K562 (cell line): ENCODE measurements at regions not wholly inside any gene's neighbourhood (a gene's known extent, or its start where the extent isn't known, plus 50 kb on each side); places are given as distances from the start of the nearest gene placed in this dataset.

Experiments
- ATAC-seq: fragments of 200-7000 bp; cut with Tn5 transposase; 3 replicates; pipeline ENCODE4 v1.9.1; 2020; ENCODE audit warnings: moderate library complexity
- BruUV-seq: library from RNA; stranded (reverse); fragments of 400-500 nt; replicated peaks from 2 replicates; lab custom pipeline; 2021; lab: Mats Ljungman, UMichigan
- CTCF ChIA-PET: fragments of 300-600 bp; formaldehyde crosslinking; extraction: SDS; loops from one replicate; lab custom pipeline; 2021; ENCODE audit warnings: low intra/inter-chr PET ratio; lab: Yijun Ruan, JAX
- POLR2A ChIA-PET: fragments of 300-600, 350-650 bp; sonication (Branson Sonifier 250); formaldehyde crosslinking; extraction: SDS; loops from one replicate; lab custom pipeline; 2021; ENCODE audit warnings: antibody characterized with exemption, inconsistent platforms; lab: Yijun Ruan, JAX
- DNase-seq, 4 experiments: peaks; one replicate each; pipeline versions ENCODE4 v3.0.0 to v3.0.0-alpha.2; 2011 to 2018; ENCODE audit warnings: low spot score in 3 of 4, mixed read lengths in 3 of 4; ENCODE audit errors: extremely low read depth in 1 of 4
- FAIRE-seq: peaks from 2 replicates; lab custom pipeline; 2011; peaks lifted over from hg19 to GRCh38; lab: Jason Lieb, UNC
- H2AFZ ChIP-seq: 2 replicates; pipeline ENCODE4 v1.6.0; 2011; ENCODE audit warnings: low read depth, low read length, control low read depth, inconsistent platforms
- H3K27ac ChIP-seq: fragments of 200-600 bp; 3 replicates; pipeline ENCODE4 v1.8.0; 2011; ENCODE audit warnings: low read depth, mild to moderate bottlenecking, control low read depth, inconsistent platforms, low read length, moderate library complexity, mixed read lengths; ENCODE audit errors: extremely low read depth
- H3K27me3 ChIP-seq, 2 experiments: fragments of 300-600 bp in 1 of 2; 2 replicates in 1 of 2; 3 replicates in 1 of 2; pipeline versions ENCODE4 v1.6.0 to v1.8.0; 2011; ENCODE audit warnings: inconsistent platforms in 2 of 2, low read length in 2 of 2, mild to moderate bottlenecking in 1 of 2, mixed read lengths in 1 of 2, moderate library complexity in 1 of 2; ENCODE audit not compliant: control insufficient read depth in 2 of 2, insufficient read depth in 2 of 2
- H3K36me3 ChIP-seq: fragments of 300-600 bp; 3 replicates; pipeline ENCODE4 v1.8.0; 2011; ENCODE audit warnings: mild to moderate bottlenecking, low read length, inconsistent platforms; ENCODE audit not compliant: control insufficient read depth, insufficient read depth
- H3K4me1 ChIP-seq, 2 experiments: fragments of 200-600 bp in 1 of 2; replicated peaks in 1 of 2; 2 replicates in 1 of 2; 3 replicates in 1 of 2; pipeline versions ENCODE4 v1.5.1 to v1.8.0; 2011; ENCODE audit warnings: inconsistent platforms in 2 of 2, low read length in 2 of 2, mild to moderate bottlenecking in 1 of 2, mixed read lengths in 1 of 2, moderate library complexity in 1 of 2; ENCODE audit not compliant: control insufficient read depth in 2 of 2, insufficient read depth in 2 of 2
- H3K4me2 ChIP-seq: 2 replicates; pipeline ENCODE4 v1.6.1; 2011; ENCODE audit warnings: low read length, control low read depth, inconsistent platforms, mixed read lengths; ENCODE audit not compliant: insufficient read depth
- H3K4me3 ChIP-seq: fragments of 200-600 bp; sonication (generic), shearing (Covaris generic); 2 replicates; pipeline ENCODE4 v1.5.1; 2016; ENCODE audit warnings: control low read depth, inconsistent platforms
- H3K79me2 ChIP-seq: fragments of 200-600 bp; 3 replicates; pipeline ENCODE4 v1.8.0; 2011; ENCODE audit warnings: low read length, inconsistent platforms; ENCODE audit not compliant: control insufficient read depth, insufficient read depth
- H3K9ac ChIP-seq, 2 experiments: 2 replicates each; pipeline versions ENCODE4 v1.6.0 to v1.6.1; 2011; ENCODE audit warnings: low read depth in 2 of 2, low read length in 2 of 2, control low read depth in 1 of 2, inconsistent platforms in 1 of 2, mild to moderate bottlenecking in 1 of 2, mixed read lengths in 1 of 2; ENCODE audit not compliant: insufficient read depth in 1 of 2
- H3K9me1 ChIP-seq: one replicate; pipeline ENCODE4 v1.6.0; 2011; ENCODE audit warnings: inconsistent platforms, mild to moderate bottlenecking, low read length, moderate library complexity; ENCODE audit not compliant: control insufficient read depth, insufficient read depth
- H3K9me3 ChIP-seq: replicated peaks from 2 replicates; pipeline ENCODE4 v1.5.1; 2011; ENCODE audit warnings: low read depth, low read length, inconsistent platforms; ENCODE audit not compliant: control insufficient read depth, insufficient read depth
- H4K20me1 ChIP-seq: replicated peaks from 2 replicates; pipeline ENCODE4 v1.6.1; 2011; ENCODE audit warnings: low read length, inconsistent platforms, mixed read lengths; ENCODE audit not compliant: control insufficient read depth, insufficient read depth
- C11orf30 ChIP-seq: fragments of 450-650 bp; IDR thresholded peaks from 2 replicates; pipeline ENCODE4 v1.6.1; 2016; ENCODE audit warnings: low read depth, mild to moderate bottlenecking
- SRSF9 ChIP-seq: fragments of 200-400 bp; formaldehyde crosslinking; IDR thresholded peaks from 2 replicates; pipeline ENCODE4 v1.6.1; 2017; ENCODE audit warnings: low read depth, low read length, borderline replicate concordance
- TBP ChIP-seq: optimal IDR thresholded peaks from 2 replicates; pipeline ENCODE3; 2011; ENCODE audit warnings: low read depth, low read length, improper control_type of control experiment
- ZNF24 ChIP-seq: fragments of 450-650 bp; IDR thresholded peaks from 2 replicates; pipeline ENCODE4 v1.6.1; 2016
- ZNF354B ChIP-seq: fragments of 250-450 bp; sonication (Bioruptor Pico); IDR thresholded peaks from 2 replicates; pipeline ENCODE4 v1.4.0; 2020
- WGBS: fragments of 100-300 bp; shearing (Covaris generic); methylation state at CpG from one replicate; pipeline ENCODE4 v1.1.6; 2016; ENCODE audit warnings: low coverage, mixed read lengths; ENCODE audit not compliant: insufficient coverage; ENCODE audit errors: missing lambda C conversion rate; 5-methylcytosine and 5-hydroxymethylcytosine counted together
- in situ Hi-C: fragments of 300-500 bp; cut with MboI; formaldehyde crosslinking; loops from 4 replicates; pipeline ENCODE4 v1.15.0; 2018; ENCODE audit warnings: inconsistent platforms, mixed read lengths
- intact Hi-C: fragments of 100-400 bp; cut with micrococcal nuclease; formaldehyde crosslinking; loops from 2 replicates; pipeline ENCODE4 v1.14.2; 2022
- TF ChIP-seq, protein P1 (sequence below): fragments of 450-650 bp; IDR thresholded peaks from 2 replicates; pipeline ENCODE4 v1.6.1; 2016; ENCODE audit warnings: mild to moderate bottlenecking

DNA sequence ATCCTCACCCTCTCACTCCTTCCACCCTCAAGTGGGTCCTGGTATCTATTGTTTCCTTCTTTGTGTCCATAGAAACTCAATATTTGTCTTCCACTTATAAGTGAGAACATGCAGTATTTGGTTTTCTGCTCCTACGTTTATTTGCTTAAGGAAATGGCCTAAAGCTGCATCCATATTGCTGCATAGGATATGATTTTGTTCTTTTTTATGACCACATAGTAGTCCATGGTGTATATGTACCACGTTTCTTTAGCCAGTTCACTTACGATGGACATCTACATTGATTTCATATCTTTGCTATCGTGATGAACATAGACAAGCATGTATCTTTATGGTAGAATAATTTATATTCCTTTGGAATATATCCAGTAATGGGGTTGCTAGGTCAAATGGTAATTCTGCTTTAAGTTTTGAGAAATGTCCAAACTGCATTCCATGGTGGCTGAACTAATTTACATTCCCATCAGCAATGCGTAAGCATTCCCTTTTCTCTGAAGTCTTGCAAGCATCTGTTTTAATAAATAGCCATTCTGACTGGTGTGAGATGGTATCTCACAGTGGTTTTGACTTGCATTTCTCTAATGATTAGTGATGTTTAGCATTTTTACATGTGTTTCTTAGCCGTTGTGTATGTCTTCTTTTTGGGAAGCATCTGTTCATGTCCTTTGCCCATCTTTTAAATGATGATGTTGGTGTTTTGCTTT lies 650.2 kb downstream of the ZNF385D start (continued):
- TF ChIP-seq, protein P1, sequence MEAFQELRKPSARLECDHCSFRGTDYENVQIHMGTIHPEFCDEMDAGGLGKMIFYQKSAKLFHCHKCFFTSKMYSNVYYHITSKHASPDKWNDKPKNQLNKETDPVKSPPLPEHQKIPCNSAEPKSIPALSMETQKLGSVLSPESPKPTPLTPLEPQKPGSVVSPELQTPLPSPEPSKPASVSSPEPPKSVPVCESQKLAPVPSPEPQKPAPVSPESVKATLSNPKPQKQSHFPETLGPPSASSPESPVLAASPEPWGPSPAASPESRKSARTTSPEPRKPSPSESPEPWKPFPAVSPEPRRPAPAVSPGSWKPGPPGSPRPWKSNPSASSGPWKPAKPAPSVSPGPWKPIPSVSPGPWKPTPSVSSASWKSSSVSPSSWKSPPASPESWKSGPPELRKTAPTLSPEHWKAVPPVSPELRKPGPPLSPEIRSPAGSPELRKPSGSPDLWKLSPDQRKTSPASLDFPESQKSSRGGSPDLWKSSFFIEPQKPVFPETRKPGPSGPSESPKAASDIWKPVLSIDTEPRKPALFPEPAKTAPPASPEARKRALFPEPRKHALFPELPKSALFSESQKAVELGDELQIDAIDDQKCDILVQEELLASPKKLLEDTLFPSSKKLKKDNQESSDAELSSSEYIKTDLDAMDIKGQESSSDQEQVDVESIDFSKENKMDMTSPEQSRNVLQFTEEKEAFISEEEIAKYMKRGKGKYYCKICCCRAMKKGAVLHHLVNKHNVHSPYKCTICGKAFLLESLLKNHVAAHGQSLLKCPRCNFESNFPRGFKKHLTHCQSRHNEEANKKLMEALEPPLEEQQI: no peak

DNA sequence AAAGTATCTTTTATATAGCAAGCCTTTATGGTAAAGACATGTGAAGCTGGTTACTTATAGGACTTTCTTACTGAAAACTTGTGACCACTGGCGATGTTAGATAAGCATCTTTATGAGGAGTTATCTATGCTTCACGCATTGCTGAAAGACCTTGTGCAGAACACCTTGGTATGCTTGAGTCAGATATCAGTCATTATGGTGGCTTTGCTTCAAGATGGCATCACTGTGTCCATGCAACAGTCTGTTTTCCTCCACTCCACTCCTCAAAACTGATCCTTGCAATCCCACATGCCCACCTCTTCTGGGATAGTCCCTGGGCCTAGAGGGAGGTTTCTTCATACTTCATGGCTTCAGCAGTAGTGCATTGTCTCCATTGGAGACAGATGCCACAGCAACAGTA lies 656.3 kb downstream of the ZNF385D start:
- ChIA-PET CTCF (no interaction called here), POLR2A (no interaction called here)
- Histone ChIP-seq H3K27me3 (no peaks in the 10 kb centered on the region), H3K36me3 (no peaks in the 10 kb centered on the region), H2AFZ (no peak overlapping the region), H3K9me1 (no peaks in the 10 kb centered on the region), H3K4me1 (no peaks in the 10 kb centered on the region; a peak in 1 of 5 replicates), H4K20me1 (no peaks in the 10 kb centered on the region), H3K4me3 (no peak overlapping the region), H3K79me2 (no peaks in the 10 kb centered on the region), H3K27ac (no peak overlapping the region), H3K9me3 (no peaks in the 10 kb centered on the region; the same call in 1 of the 2 replicates), H3K9ac (no peak overlapping the region), H3K4me2 (no peak overlapping the region)
- DNase-seq (no peak), ATAC-seq (no peak), FAIRE-seq (no peak)
- in situ Hi-C loops: no loop called here
- intact Hi-C loops: no loop called here
- BruUV-seq: no TSS peak
- no peak for TF ChIP-seq C11orf30
- TF ChIP-seq ZNF24: no peak
- TF ChIP-seq ZNF354B (CRISPR knock-in tag): no peak
- TF ChIP-seq SRSF9: no peak
- no peak for TF ChIP-seq TBP
- 2% methylated on average over 2 of the region's 2 CpGs for WGBS
